Astrocyte (in vitro differentiated cells and primary cell): ENCODE measurements at regions not wholly inside any gene's neighbourhood (a gene's known extent, or its start where the extent isn't known, plus 50 kb on each side); places are given as distances from the start of the nearest gene placed in this dataset.
A peak's percentile ranks its signal among the peaks of the same experiment; 100 is the strongest.

Source experiments
- DNase-seq: peaks from one replicate; pipeline ENCODE4 v3.0.0-alpha.2; 2010; ENCODE audit warnings: low read depth
- FAIRE-seq: peaks from 2 replicates; lab custom pipeline; 2011; peaks lifted over from hg19 to GRCh38; lab: Jason Lieb, UNC
- H2AFZ ChIP-seq: 2 replicates; pipeline ENCODE4 v1.6.0; 2012; ENCODE audit warnings: low read depth, low read length, inconsistent platforms
- H3K27ac ChIP-seq: 2 replicates; pipeline ENCODE4 v1.5.1; 2011; ENCODE audit warnings: low read depth, low read length, inconsistent platforms
- H3K27me3 ChIP-seq: 2 replicates; pipeline ENCODE4 v1.6.0; 2011; ENCODE audit warnings: low read length, inconsistent platforms; ENCODE audit not compliant: insufficient read depth
- H3K36me3 ChIP-seq: 2 replicates; pipeline ENCODE4 v1.5.1; 2011; ENCODE audit warnings: low read length, inconsistent platforms; ENCODE audit not compliant: insufficient read depth
- H3K4me1 ChIP-seq: 2 replicates; pipeline ENCODE4 v1.5.1; 2011; ENCODE audit warnings: low read length, inconsistent platforms; ENCODE audit not compliant: insufficient read depth
- H3K4me2 ChIP-seq: 2 replicates; pipeline ENCODE4 v1.6.0; 2012; ENCODE audit warnings: low read length, inconsistent platforms
- H3K4me3 ChIP-seq: 2 replicates; pipeline ENCODE4 v1.5.1; 2011; ENCODE audit warnings: low read depth, mild to moderate bottlenecking, low read length, inconsistent platforms; ENCODE audit not compliant: insufficient read depth
- H3K79me2 ChIP-seq: 2 replicates; pipeline ENCODE4 v1.6.0; 2012; ENCODE audit warnings: mild to moderate bottlenecking, low read length, inconsistent platforms; ENCODE audit not compliant: insufficient read depth
- H3K9ac ChIP-seq: 2 replicates; pipeline ENCODE4 v1.6.0; 2012; ENCODE audit warnings: mild to moderate bottlenecking, low read length, inconsistent platforms
- H3K9me3 ChIP-seq: 2 replicates; pipeline ENCODE4 v1.5.1; 2012; ENCODE audit warnings: low read depth, mild to moderate bottlenecking, low read length, inconsistent platforms; ENCODE audit not compliant: insufficient read depth
- H4K20me1 ChIP-seq: 2 replicates; pipeline ENCODE4 v1.6.0; 2012; ENCODE audit warnings: low read length, inconsistent platforms; ENCODE audit not compliant: insufficient read depth
- H3K27ac Mint-ChIP-seq: one replicate; pipeline ENCODE4 v1.8.0; 2021; ENCODE audit warnings: mild to moderate bottlenecking, mixed read lengths; ENCODE audit not compliant: unreplicated experiment
- H3K27me3 Mint-ChIP-seq: one replicate; pipeline ENCODE4 v1.8.0; 2021; ENCODE audit warnings: low read depth, mixed read lengths; ENCODE audit not compliant: unreplicated experiment
- H3K36me3 Mint-ChIP-seq: one replicate; pipeline ENCODE4 v1.8.0; 2021; ENCODE audit warnings: low read depth, mixed read lengths; ENCODE audit not compliant: unreplicated experiment
- H3K4me1 Mint-ChIP-seq: one replicate; pipeline ENCODE4 v1.8.0; 2021; ENCODE audit warnings: low read depth, mixed read lengths; ENCODE audit not compliant: unreplicated experiment
- H3K4me3 Mint-ChIP-seq: one replicate; pipeline ENCODE4 v1.8.0; 2021; ENCODE audit warnings: mild to moderate bottlenecking, moderate library complexity, mixed read lengths; ENCODE audit not compliant: unreplicated experiment
- H3K9me3 Mint-ChIP-seq: one replicate; pipeline ENCODE4 v1.8.0; 2021; ENCODE audit warnings: mild to moderate bottlenecking, mixed read lengths; ENCODE audit not compliant: unreplicated experiment
- CTCF ChIP-seq: IDR thresholded peaks from 2 replicates; pipeline ENCODE4 v1.5.1; 2011; ENCODE audit warnings: low read depth, mild to moderate bottlenecking, inconsistent platforms, low read length, moderate library complexity; ENCODE audit not compliant: insufficient read depth
- EZH2 ChIP-seq: IDR thresholded peaks from 2 replicates; pipeline ENCODE4 v1.6.1; 2012; ENCODE audit warnings: mild to moderate bottlenecking, low read length, inconsistent platforms; ENCODE audit not compliant: insufficient read depth

- no peaks in the 10 kb centered on the region for H3K4me1 Mint-ChIP-seq
- Histone ChIP-seq H4K20me1 (no peaks in the 10 kb centered on the region), H3K27me3 (no peaks in the 10 kb centered on the region), H3K4me3 (no peak overlapping the region), H3K9me3 (no peaks in the 10 kb centered on the region), H3K4me2 (no peak overlapping the region), H3K36me3 (peaks cover 13% of the 10 kb centered on the region), H2AFZ (no peak overlapping the region), H3K79me2 (no peaks in the 10 kb centered on the region), H3K27ac (no peak overlapping the region), H3K4me1 (no peaks in the 10 kb centered on the region), H3K9ac (no peak overlapping the region)
- DNase-seq, result no peak
- no peak overlapping the region for H3K4me3 Mint-ChIP-seq
- no peaks in the 10 kb centered on the region for H3K36me3 Mint-ChIP-seq
- no peak for FAIRE-seq
- no peak for TF ChIP-seq CTCF
- no peak for TF ChIP-seq EZH2
- no peaks in the 10 kb centered on the region for H3K9me3 Mint-ChIP-seq
- H3K27ac Mint-ChIP-seq, result no peak overlapping the region
- no peaks in the 10 kb centered on the region for H3K27me3 Mint-ChIP-seq
Measured at GRCh38 chr6:144834426-144835038, 549.4 kb downstream of the UTRN start.

GRCh38 chr6:144835322-144835973, 550.3 kb downstream of the UTRN start:
- Histone ChIP-seq H3K9ac (no peak overlapping the region), H2AFZ (no peak overlapping the region), H3K27ac (no peak overlapping the region), H3K79me2 (no peaks in the 10 kb centered on the region), H3K27me3 (no peaks in the 10 kb centered on the region), H3K36me3 (peaks cover 13% of the 10 kb centered on the region), H4K20me1 (no peaks in the 10 kb centered on the region), H3K9me3 (no peaks in the 10 kb centered on the region), H3K4me2 (no peak overlapping the region), H3K4me1 (no peaks in the 10 kb centered on the region), H3K4me3 (no peak overlapping the region)
- DNase-seq (no peak), FAIRE-seq (no peak)
- TF ChIP-seq EZH2 (no peak), CTCF (no peak)
- no peak overlapping the region for H3K4me3 Mint-ChIP-seq
- H3K36me3 Mint-ChIP-seq, result no peaks in the 10 kb centered on the region
- no peaks in the 10 kb centered on the region for H3K27me3 Mint-ChIP-seq
- no peaks in the 10 kb centered on the region for H3K4me1 Mint-ChIP-seq
- H3K9me3 Mint-ChIP-seq, result no peaks in the 10 kb centered on the region
- H3K27ac Mint-ChIP-seq, result no peak overlapping the region

DNA sequence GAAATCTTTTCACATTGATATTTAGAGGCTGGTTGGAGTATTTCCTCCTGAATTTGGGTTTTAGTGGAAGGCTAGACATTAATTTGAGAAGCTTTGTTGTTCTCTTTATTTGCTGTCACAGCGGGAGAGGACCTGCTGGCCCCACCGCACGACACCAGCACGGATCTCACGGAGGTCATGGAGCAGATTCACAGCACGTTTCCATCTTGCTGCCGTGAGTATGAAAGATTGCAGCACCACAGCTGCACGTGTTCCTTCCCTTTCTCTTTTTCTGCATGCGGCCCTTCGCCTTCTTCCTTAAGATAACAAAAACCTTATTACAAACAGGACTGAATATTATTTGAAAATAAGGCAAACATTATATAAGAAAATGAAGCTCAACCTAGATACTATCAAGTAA, 555.5 kb downstream of the UTRN start:
- Mint-ChIP-seq H3K4me3 (no peak overlapping the region), H3K36me3 (no peaks in the 10 kb centered on the region), H3K27ac (no peak overlapping the region)

More for the DNA sequence above, 555.5 kb downstream of the UTRN start:
- Histone ChIP-seq H3K4me1 (no peaks in the 10 kb centered on the region), H3K9me3 (no peaks in the 10 kb centered on the region), H3K27ac (no peak overlapping the region), H3K4me3 (no peak overlapping the region), H3K36me3 (peaks cover 13% of the 10 kb centered on the region), H4K20me1 (no peaks in the 10 kb centered on the region), H3K9ac (no peak overlapping the region), H3K4me2 (peak overlapping the region; percentile 6), H3K27me3 (no peaks in the 10 kb centered on the region), H3K79me2 (no peaks in the 10 kb centered on the region), H2AFZ (no peak overlapping the region)
- no peak for FAIRE-seq
- no peak for TF ChIP-seq EZH2
- TF ChIP-seq CTCF, result no peak
- H3K27me3 Mint-ChIP-seq, result no peaks in the 10 kb centered on the region
- H3K9me3 Mint-ChIP-seq, result no peaks in the 10 kb centered on the region
- H3K4me1 Mint-ChIP-seq, result no peaks in the 10 kb centered on the region
- no peak for DNase-seq
